Left kidney (tissue), 1 donor: ENCODE measurements at regions not wholly inside any gene's neighbourhood (a gene's known extent, or its start where the extent isn't known, plus 50 kb on each side); places are given as distances from the start of the nearest gene placed in this dataset.
"Not testable (repeated sequence)": the region's sequence is repeated elsewhere in the genome, so short reads cannot be mapped to it uniquely, and the experiment has no call there.

Experiments used
- DNase-seq: peaks from one replicate; pipeline ENCODE4 v3.0.0-alpha.2; 2013

- DNase-seq = no peak
Observed at GRCh38 chr7:81433206-81433605, 336.6 kb downstream of the HGF start.

- no peak for DNase-seq
Observed at GRCh38 chr7:81430761-81431160, 339.1 kb downstream of the HGF start.

GRCh38 chr7:81430150-81430549 is 339.7 kb downstream of the HGF start:
- DNase-seq = no peak

- no peak for DNase-seq
Observed at GRCh38 chr7:81427461-81427860, 342.4 kb downstream of the HGF start.

GRCh38 chr7:81420526-81421226 is 349.2 kb downstream of the HGF start:
- DNase-seq = no peak

GRCh38 chr7:81419731-81420130 is 350.1 kb downstream of the HGF start:
- DNase-seq = no peak

- DNase-seq = no peak
Observed at GRCh38 chr7:81416659-81417058, 353.2 kb downstream of the HGF start.

- no peak for DNase-seq
Observed at GRCh38 chr7:81415181-81415580, 354.7 kb downstream of the HGF start.

GRCh38 chr7:81414411-81414810 is 355.4 kb downstream of the HGF start:
- no peak for DNase-seq

- no peak for DNase-seq
Observed at GRCh38 chr7:81410471-81411117, 359.3 kb downstream of the HGF start.

- DNase-seq = no peak
Observed at GRCh38 chr7:81408728-81409127, 361.1 kb downstream of the HGF start.

- no peak for DNase-seq
Observed at GRCh38 chr7:81407094-81407493, 362.8 kb downstream of the HGF start.

- no peak for DNase-seq
Observed at GRCh38 chr7:81404669-81405068, 365.2 kb downstream of the HGF start.

- peak; percentile 26 for DNase-seq
Observed at GRCh38 chr7:81402227-81402626, 367.6 kb downstream of the HGF start.

GRCh38 chr7:81399471-81399870 is 370.4 kb downstream of the HGF start:
- no peak for DNase-seq

GRCh38 chr7:81394029-81394428 is 375.8 kb downstream of the HGF start:
- DNase-seq = no peak

- no peak for DNase-seq
Observed at GRCh38 chr7:81393018-81393417, 376.8 kb downstream of the HGF start.

GRCh38 chr7:81385370-81385769 is 384.5 kb downstream of the HGF start:
- no peak for DNase-seq

GRCh38 chr7:81383846-81384245 is 386.0 kb downstream of the HGF start:
- no peak for DNase-seq

GRCh38 chr7:81374641-81375040 is 395.2 kb downstream of the HGF start:
- not testable (repeated sequence) for DNase-seq

- DNase-seq = no peak
Observed at GRCh38 chr7:81370822-81371221, 399.0 kb downstream of the HGF start.

GRCh38 chr7:81367326-81367931 is 402.4 kb downstream of the HGF start:
- DNase-seq = no peak

- no peak for DNase-seq
Observed at GRCh38 chr7:81366546-81366945, 403.3 kb downstream of the HGF start.
